A673 (cell line): ENCODE measurements at regions not wholly inside any gene's neighbourhood (a gene's known extent, or its start where the extent isn't known, plus 50 kb on each side); places are given as distances from the start of the nearest gene placed in this dataset.

Source experiments
- CTCF ChIP-seq: fragments of 300-800, 200-600 bp; sonication (generic); conservative IDR thresholded peaks from 2 replicates; pipeline ENCODE4 v1.5.1; 2017; ENCODE audit warnings: low read depth, mild to moderate bottlenecking, antibody characterized with exemption, low read length, moderate library complexity, mixed read lengths
- EZH2 ChIP-seq: fragments of 200-600 bp; sonication (generic); IDR thresholded peaks from 2 replicates; pipeline ENCODE4 v1.6.1; 2017; ENCODE audit warnings: borderline replicate concordance, low read depth, mild to moderate bottlenecking, mixed read lengths, antibody characterized with exemption, low read length; ENCODE audit not compliant: poor library complexity, severe bottlenecking

DNA sequence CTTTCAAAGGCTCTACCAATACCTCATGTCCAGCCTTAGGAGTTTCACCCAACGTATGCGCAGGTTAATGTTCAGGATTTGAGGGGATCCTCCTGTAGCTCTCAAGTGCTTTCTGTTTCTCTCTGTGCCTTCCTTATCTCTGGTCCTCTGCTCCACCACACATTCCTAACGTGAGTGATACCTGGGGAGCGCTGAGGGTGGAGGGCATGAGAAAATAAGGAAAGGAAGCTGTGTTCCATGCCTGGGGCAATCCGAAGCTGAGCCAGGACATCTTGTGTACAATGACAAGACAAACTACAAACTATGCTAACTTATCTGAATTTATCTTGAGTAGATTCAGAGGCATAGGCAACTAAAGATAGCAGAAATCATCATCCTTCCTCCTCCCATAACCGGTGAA, 136.4 kb downstream of the SST start:
- TF ChIP-seq CTCF (no peak), EZH2 (no peak)
